ENCODE measurements at regions not wholly inside any gene's neighbourhood (a gene's known extent, or its start where the extent isn't known, plus 50 kb on each side); places are given as distances from the start of the nearest gene placed in this dataset.

DNA sequence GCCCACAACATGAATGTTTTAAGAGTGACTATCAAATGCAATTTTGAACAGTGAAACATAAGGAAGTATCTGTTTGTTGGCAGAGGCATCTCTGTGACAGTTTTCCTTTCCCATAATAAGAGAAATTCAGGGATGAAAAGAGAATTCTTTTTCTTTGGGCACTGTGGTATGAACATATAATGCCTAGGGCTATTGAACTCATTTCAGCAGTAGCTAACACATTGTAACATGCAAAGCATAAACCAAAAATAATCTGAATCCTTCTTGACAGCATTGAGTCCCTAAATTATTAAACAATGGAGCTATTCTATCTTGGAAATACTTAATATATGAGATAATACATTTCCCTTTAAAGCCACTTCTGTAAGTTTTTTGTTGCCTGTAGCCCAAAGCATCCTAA lies 633.0 kb upstream of the B3GALT2 start:
- DNase-seq (ENCODE audit: low read depth in 4 of 4, low spot score in 3 of 4) = no peak

DNA sequence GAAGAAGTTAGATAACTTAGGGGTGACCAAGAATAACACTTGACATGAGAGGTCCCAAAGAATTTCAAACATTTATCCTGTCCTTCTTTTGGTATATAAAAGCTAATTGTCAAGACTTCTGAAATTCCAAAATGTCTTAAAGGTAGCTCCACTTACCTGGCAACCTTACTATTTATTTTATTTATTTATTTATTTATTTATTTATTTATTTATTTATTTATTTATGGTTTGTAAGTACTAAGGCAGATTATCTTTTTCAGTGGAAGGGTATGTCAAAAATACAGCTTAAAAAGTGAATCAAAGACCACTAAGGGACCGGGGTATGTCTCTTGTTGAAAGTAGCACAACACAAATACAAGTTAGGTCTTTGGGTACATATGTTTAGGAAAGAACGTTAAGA lies 620.8 kb upstream of the B3GALT2 start:
- DNase-seq (ENCODE audit: low read depth in 4 of 4, low spot score in 3 of 4) = no peak

DNA sequence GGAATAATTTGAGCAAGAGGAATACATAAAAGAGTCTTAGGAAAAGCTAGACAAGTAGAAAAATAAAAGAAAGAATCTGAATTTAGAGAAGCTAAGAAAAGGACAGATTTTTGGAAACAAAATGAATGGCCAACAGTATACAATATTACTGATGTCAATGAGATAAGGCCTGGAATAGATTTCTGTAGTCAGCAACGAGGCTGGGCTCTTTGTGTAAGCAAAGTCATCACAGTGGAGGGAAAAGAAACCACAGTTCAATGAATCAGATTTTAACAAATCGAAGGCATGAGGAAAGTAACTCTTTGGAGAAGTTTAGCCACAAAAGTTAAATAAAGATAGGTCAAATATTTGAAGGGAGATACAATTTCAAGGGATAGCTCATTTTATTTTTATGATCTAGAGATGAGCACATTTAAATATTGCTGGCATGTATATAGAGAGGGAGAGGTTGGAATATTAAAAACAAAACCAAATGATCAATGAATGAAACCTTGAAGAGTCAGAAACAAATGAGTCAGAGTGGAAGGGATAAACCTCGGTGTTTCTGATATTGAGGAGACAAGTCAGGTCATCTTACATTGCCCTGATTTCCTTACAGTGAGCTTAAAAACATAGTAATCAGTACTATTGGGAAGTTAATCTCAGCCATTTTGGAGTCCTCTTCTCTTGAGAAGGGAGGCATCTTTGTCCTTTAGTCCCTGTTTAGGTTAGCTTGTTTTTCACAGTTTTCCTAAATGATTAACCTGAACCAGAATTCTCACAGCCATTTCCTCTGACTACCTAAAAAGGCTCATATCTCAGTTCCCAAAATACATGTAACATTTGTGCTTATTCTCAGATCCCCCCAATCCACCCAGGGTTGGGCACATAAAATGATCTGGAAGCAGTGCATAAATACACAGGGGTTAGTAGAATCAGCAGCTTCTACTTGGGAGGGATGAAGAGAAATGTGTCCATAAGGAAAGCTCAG lies 620.0 kb upstream of the B3GALT2 start:
- no peak for DNase-seq (ENCODE audit: low read depth in 4 of 4, low spot score in 3 of 4)

DNA sequence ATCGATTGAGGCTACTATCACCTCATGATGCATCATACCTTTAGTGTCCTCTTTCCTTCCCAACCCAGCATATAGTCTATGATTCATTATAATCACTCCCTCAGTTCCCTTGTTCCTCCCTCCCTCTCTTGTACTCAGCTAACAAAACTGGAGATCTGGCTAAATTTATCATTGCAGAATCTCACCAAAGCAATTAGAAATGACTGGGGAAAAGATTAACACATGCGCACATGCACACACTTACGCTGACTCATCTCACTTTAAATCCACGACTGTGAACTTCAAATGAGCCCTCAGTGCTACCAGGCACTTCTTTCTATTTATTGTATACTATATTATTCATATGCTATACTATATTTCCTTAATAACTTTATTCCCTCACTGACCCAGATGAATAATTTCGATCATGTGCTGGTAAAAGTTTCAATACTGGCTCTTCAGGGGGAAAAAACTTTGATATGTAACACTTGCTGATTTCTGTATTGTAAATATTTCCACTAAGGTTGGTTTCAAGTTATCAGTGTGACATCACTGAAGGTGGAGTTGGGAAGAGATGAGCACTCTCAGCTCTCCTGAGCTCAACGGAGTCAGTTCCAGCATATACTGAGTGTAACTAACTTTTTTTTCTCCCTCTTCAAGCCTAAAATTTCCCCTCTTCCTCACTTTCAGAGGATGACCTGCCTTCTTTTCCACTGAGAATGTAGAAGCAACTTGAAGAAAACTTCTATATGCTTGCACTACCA lies 613.7 kb upstream of the B3GALT2 start:
- DNase-seq (ENCODE audit: low read depth in 4 of 4, low spot score in 3 of 4) = no peak

DNA sequence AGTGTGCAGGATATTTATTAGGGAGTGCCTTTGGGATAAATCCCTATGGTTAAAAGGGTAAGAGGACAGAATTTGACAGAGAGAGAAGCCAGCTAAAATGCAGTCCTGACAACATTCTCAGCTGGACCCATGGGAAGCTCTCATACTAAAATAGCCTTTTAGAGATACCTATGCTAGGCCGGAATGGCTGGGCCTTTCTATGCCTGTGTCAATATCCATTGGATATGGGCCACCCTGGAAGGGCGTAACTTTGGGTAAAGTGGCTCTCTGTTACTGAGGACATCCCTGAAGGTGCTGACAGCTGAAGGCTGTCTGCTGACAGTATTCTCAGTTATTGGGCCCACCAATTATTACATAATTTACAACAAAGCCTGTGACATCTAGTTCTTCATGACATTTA lies 613.0 kb upstream of the B3GALT2 start:
- no peak for DNase-seq (ENCODE audit: low read depth in 4 of 4, low spot score in 3 of 4)

DNA sequence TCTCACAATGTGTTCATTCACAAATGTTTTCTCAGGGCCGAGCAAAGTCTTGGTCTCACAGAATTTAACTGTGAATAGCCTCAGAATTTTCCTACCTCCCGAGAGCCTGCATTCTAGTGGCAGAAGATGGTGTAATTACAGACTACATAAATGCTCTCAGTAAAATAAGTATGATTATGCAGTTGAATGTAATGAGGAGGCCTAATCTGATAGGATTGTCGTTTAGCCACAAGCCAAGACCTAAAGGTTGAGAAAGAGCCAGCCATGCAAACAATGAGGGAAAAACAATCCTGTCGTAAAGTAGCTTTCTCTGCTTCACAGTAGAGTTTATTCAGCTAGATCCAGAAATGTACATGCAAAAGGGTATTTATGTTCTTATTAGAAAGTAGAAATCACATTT lies 607.8 kb upstream of the B3GALT2 start:
- no peak for DNase-seq (ENCODE audit: low read depth in 4 of 4, low spot score in 3 of 4)

DNA sequence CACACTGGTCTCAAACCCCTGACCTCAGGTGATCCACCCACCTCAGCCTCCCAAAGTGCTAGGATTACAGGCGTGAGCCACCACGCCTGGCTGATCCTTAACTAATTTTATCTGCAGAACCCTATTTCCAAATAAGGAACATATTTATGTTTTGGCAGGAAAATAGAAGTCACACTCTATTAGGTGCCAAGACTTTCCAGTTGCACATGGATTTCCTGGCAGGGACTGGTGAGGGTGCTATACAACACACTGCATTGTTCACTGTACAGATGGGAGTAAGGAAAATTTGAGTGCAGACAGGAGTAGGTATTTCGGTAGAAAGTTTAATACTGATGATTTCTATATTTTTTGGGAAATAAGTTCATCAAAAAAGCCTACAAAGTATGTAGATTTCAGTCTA lies 605.3 kb upstream of the B3GALT2 start:
- no peak for DNase-seq (ENCODE audit: low read depth in 4 of 4, low spot score in 3 of 4)

DNA sequence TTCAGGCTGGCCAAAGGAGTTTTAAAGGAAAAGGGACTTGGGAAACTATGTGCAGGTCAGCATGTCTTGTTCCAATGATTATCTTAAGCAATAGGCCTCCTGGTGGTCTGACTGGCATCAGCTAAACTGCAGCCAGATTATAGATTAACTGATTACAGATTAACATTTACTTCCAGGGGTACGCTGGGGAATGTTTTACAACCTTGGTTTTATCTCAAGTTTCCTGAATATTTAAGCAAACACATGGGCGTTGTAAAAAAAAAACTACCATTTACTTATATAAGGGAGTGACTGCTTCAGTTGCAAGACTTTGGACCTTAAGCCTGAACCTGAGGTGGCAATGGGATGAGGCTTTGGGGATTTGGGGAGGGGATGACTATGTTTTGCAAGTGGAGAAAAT lies 600.6 kb upstream of the B3GALT2 start:
- no peak for DNase-seq (ENCODE audit: low read depth in 4 of 4, low spot score in 3 of 4)

DNA sequence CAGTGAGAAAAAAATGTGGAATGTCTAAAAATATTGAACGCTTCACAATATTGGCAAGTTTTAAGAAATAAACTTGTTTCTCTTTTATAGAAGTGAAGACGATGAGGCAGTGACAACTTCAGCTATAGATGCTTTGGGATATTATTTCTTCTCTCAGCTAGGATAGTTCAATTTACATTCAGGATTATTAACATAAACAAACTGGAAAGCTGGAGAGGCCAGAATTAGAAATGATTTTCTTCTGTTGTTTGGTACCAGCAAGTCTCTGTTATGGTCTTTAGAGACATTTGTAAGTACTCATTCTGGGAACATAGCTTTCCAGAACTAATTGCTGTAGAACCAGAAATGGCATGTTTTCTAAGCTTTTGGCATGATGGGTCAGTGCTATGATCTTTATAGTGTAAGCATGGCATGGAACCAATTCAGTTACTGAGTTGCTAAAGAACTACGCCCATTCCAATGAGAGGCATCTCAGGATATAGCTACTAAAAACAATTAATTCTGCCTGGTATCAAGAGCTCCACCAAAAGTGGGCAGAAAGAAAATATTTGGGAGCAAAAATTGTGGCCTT lies 599.5 kb upstream of the B3GALT2 start:
- no peak for DNase-seq (ENCODE audit: low read depth in 4 of 4, low spot score in 3 of 4)

DNA sequence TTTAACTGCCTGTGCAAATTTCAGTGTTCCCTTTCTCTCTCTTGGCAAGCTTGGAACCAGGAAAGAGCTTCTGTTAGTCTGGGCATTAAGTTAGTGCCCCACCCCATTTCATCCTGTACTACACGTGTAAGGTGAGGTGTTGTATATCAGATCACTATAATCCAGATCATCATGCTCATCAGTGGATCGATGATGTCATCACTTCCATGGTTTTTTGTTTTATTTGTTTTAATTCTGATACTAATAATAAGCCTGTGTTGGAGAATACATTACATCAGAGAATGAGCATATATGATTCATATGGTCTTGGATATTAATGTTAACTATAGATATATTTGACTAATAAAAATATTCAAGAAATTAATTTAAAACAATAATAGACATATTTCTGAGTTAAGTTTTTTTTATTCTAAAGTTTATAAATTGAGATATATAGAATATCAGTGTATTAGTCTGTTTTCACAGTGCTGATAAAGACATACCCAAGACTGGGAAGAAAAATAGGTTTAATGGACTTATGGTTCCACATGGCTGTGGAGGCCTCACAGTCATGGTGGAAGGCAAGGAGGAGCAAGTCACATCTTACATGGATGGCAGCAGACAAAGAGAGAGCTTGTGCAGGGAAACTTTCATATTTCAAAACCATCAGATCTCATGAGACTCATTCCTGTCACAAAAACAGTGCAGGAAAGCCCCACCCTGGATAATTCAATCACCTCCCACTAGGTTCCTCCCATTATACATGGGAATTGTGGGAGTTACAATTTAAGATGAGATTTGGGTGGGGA lies 588.3 kb upstream of the B3GALT2 start:
- no peak for DNase-seq (ENCODE audit: low read depth in 4 of 4, low spot score in 3 of 4)

DNA sequence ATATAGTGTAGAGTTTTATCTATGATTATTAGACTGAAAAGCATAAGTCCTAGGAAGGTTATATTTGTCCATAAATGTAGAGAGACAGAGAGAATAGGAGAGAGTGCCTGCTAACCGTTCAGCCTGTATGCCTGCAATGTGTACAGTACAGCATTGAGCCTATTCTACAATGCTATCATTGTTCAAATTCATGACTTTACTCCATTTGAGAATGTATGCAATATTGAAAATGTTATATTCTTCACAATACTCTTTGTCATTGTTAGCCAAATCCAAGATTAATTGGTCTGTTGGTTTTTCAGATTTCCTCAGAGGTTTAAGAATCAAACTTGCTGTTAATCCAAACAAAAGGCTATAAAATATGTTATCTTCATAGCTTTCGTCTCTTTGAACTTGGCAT lies 585.2 kb upstream of the B3GALT2 start:
- DNase-seq (ENCODE audit: low read depth in 4 of 4, low spot score in 3 of 4) = no peak

DNA sequence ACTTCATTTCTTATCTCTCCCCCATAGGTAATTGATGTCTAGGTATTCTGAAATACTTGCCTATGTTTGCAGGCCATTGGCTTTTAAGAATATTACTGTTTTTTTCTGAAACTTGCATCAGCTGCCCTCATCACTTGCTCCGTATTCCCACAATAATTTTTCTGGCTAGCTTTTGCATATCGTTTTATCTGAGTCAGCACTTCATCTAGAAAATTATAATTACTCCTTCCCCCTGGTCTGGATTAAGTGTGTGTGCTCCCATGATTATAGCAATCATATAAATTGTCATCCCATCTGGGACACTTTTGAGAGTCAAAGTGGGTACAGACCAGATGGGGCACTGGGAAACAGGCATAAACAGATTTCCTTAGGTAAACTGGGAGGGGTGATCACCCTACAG lies 583.2 kb upstream of the B3GALT2 start:
- DNase-seq (ENCODE audit: low read depth in 4 of 4, low spot score in 3 of 4) = no peak

DNA sequence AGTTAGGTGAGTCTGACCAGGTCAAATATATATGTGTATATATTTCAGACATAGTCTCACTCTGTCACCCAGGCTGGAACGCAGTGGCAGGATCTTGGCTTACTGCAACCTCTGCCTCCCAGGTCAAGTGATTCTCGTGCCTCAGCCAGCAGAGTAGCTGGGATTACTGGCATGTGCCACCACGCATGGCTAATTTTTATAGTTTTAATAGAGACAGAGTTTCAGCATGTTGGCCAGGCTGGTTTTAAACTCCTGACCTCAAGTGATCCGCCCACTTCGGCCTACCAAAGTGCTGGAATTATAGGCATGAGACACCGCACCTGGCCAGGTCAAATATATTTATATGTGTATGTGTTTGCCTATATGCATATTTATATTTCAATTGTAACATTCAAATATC lies 581.5 kb upstream of the B3GALT2 start:
- peak in 2 of 4 donors; percentile 7 to 37 for DNase-seq (ENCODE audit: low read depth in 4 of 4, low spot score in 3 of 4)

DNA sequence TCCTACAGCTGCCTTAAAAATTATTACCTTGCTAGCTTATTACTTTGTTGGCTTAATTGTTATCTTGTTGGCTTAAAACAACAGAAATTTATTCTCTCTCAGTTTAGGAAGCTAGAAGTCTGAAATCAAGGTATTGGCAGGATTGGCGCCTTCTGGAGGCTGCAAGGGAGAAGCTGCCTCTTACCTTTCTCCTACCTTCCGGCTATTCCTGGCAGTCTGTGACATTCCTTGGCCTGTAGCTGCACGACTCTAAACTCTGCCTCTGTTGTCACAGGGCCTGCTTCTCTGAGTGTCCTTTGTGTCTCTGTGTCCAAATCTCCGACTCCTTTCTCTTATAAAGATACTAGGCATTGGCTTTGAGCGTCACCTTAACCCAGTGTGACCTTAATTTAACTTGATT lies 579.9 kb upstream of the B3GALT2 start:
- DNase-seq (ENCODE audit: low read depth in 4 of 4, low spot score in 3 of 4) = no peak

DNA sequence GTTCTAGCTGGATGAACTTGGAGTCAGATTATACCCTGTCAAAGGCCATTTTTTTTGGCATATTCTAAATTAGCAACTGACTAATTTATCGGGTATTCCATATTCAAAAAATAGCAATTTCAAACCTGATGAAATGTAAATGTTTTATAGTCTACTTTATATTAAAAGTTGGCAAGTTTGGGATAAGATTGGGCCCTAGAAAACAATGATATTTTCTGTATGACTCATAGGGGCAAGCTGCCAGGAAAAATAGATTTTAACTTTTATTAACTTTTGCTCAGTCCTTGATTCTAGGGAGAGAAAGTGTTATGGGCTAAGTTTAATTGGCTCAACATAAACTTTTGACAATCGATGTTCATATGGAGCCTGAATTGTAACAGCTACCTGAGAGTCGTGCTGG lies 576.9 kb upstream of the B3GALT2 start:
- no peak for DNase-seq (ENCODE audit: low read depth in 4 of 4, low spot score in 3 of 4)

DNA sequence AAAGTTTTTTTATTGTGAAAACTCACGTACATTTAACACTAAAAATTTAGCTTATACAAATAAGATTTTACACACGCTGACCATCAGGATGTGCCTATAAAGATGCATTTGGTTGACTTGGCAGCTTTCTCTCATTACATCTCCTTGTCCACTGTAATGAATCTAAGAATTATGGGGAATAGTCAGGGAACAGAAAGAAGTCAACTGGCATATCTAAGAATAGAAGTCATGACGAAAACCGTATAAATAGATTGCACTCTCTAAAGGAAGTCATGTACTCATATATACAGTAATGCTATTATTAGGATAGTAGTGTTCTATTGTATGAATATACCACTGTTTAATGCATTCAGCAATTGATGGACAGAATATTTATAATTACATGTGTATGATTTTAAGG lies 575.8 kb upstream of the B3GALT2 start:
- no peak for DNase-seq (ENCODE audit: low read depth in 4 of 4, low spot score in 3 of 4)

DNA sequence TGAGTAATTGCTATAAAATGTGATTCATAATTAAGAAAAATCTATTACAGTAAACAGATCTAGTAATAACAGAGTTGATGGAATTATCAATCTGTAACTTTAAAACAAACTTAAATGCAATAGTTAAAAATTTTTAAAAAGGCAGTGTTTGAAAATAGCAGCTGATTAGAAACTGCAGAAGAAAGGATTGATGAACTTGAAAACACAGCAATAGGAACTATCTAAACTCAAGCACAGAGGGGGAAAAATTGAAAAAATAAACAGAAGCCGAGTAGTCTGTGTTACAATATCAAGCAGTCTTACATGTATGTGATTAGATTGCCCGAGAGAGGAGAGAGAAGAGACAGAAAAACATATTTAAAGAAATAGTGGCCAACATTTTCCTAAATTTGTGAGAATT lies 569.0 kb upstream of the B3GALT2 start:
- no peak for DNase-seq (ENCODE audit: low read depth in 4 of 4, low spot score in 3 of 4)

DNA sequence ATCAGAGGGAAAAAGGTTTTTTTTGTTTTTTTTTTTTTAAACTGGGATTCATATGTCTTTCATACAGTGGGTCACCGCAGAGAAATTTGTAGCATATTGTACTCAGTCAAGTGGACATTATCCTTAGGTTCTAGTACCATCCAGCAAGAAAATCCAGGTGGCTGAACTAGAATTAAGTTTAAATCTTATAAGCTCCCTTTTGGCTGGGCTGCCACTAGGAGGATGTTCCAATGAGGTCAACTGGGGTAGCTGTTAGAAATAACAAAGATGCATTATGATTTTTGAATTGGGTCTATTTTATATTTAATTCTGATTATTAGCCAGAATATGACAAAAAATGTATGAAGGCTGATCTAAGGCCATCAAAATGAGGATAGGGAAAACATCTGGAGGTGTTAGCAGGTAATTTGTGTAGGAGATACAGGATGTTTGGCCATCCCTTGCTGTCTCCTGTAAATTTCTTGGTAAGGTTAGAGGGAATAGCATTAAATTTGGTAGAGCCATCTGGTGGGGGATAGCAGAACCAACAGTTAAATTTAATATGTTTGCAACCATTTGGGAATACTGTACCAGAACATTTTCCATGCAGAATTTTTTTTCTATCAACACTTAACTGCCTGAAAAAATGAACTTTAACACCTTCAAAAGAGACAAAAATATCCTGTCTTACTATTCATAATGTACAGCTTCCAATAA lies 568.5 kb upstream of the B3GALT2 start:
- no peak for DNase-seq (ENCODE audit: low read depth in 4 of 4, low spot score in 3 of 4)

DNA sequence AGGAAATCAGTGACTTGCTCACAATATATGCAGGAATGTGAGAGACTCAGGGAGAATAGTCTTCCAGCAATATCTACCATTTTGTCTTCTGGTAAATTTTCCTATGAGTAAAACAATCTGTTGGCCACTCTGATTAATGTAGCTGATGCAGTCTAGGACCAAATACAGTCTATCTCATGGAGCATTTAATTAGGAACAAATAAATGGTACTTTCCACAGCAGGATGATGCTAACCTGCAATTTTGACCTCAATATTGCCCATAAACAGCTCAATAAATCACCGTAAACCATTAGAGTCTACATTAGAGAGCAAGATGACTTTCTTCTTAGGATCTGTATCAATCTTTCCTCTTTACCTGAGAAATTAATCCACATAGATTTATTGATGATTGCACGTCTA lies 567.7 kb upstream of the B3GALT2 start:
- no peak for DNase-seq (ENCODE audit: low read depth in 4 of 4, low spot score in 3 of 4)

DNA sequence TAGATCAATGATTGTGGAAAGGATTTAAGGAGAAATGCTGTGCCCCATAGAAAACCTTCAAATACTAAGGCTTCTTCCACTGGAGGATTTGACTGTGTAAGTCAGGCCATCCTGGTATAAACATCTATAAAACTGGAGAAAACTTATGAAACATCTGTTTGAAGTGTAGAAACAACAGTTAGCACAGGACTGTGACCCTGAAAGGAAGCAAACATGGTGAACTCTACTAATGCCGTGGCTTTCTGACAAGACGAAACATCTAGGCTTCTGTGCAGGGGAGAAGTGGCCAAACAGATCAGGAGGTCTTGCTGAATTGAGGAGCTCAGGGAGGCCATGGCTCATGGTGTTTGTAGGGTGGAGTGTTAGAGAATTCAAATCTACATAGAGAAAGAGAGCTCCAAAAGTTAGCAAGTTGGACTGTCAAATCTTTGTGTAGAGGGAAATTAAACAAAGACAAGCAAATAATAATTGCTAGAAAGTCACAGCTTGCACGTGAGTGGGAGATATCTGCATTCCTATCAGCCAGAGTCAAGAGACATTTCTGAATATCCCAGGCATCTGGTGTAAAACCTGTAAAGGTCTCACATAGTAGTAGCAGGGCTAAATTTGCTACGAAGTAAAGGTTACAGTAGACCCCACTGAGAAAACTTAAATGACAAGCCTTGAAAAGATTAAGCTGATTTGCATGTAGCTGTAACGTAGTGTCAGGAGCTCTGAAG lies 566.8 kb upstream of the B3GALT2 start:
- no peak for DNase-seq (ENCODE audit: low read depth in 4 of 4, low spot score in 3 of 4)
